Caki2 (cell line): ENCODE measurements at regions not wholly inside any gene's neighbourhood (a gene's known extent, or its start where the extent isn't known, plus 50 kb on each side); places are given as distances from the start of the nearest gene placed in this dataset.

Source experiments
- DNase-seq: peaks from one replicate; pipeline ENCODE4 v3.0.0-alpha.2; 2015; ENCODE audit warnings: low read depth
- in situ Hi-C: cut with HindIII; loops from 2 replicates; pipeline ENCODE4 v1.10.0; 2016; ENCODE audit warnings: low sequenced_read_pairs, low pct_unique_long_range_greater_than_20kb, mixed read lengths

- in situ Hi-C loops, result no loop called here
- peak; percentile 95 for DNase-seq
These were observed 169.1 kb upstream of the CDYL start for GRCh38 chr6:4606821-4607704.

- DNase-seq, result no peak
- in situ Hi-C loops, result no loop called here
These were observed 170.2 kb upstream of the CDYL start for GRCh38 chr6:4606016-4606415.

DNA sequence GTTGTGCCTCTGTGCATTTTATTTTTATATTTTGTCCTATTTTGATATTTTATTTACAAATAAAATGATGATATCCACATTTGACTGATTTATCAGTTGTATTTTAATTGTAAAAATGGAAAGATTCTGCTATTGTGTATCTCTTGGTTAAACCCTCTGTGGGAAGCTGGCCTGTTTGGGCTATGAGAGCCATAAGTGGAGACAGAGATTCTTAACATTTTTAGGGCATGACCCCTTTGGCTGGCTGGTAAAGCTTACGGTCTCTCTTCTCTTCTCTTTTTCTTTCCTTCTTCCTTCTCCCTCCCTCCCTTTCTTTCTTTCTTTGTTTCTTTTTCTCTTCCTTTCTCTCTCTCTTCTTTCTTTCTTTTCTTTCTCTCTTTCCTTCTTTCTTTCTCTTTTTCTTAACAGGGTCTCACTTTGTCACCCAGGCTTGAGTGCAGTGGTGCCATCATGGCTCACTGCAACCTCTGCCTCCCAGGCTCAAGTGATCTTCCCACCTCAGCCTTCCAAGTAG, 172.3 kb upstream of the CDYL start:
- in situ Hi-C loops, result no loop called here
- DNase-seq, result no peak

- in situ Hi-C loops, result no loop called here
These were observed 172.9 kb upstream of the CDYL start for GRCh38 chr6:4603291-4603690.

GRCh38 chr6:4599924-4600323, 176.3 kb upstream of the CDYL start:
- in situ Hi-C loops, result no loop called here
- peak; percentile 49 for DNase-seq

More at GRCh38 chr6:4603291-4603690, 172.9 kb upstream of the CDYL start:
- DNase-seq, result no peak

DNA sequence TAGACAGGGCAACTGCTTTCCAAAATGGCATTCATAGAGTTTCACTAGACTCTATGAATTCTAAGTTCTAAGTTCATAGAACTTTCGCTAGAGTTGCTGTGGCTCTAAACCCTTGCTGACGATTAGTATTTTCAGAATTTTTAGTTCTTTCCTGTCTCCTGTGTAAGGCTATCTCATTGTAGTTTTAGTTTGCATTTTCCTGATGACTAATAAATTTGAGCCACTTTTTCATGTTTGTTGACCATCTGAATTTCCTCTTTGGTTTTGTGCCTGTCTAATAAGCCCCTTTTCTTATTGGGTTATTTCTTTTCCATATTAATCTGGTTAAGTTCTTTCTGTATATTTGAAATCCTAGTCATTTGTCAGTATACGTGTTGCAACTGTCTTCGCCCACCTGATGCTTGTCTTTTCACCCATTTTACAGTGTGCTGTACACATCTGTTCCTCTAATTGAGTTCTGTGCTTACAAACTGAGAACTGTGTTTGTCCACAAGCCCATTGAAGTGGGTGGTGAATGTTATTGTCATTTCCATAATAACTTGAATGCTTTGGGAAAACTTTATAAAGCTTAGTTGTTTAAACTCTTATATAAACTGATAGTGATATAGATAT, 177.7 kb upstream of the CDYL start:
- DNase-seq, result no peak
- in situ Hi-C loops, result no loop called here

DNA sequence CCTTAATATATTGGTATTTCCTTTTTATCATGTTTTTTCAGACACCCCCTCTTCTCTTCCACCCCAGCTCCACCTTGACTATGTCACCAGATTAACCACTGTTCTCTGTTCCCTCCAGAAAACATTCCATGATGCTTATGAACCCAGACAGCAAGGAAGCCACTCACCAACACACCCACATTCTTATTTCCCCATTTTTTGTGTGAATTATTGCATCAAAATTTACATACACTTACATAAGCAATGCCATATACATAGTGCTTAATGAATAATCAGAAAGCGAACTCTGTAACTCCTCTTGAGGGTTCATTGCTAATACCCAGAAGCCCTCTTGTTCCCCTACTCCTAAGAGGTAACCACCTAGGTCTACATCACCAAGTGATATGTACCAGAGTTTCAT, 182.3 kb upstream of the CDYL start:
- in situ Hi-C loops, result no loop called here
- DNase-seq, result no peak

DNA sequence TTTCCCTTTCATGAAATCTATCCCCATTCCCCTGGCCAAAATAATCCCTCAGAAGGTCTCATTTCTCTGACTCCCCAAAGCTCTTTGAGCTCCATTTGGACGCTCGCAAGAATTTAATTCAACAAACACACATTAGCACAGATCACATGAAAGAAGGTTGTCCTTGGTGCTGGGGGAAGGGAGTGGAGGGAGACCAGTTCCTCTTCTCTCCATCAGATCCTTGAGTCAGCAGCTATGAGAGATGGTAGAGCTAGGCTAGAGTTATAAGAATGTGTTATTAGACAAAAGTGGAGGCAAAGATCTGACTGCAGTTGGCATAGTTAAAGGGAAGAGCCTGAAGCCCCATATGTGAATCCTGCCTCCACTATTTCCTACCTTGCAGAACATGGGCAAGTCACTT, 184.2 kb upstream of the CDYL start:
- no peak for DNase-seq
- in situ Hi-C loops, result no loop called here

GRCh38 chr6:4591218-4591617, 185.0 kb upstream of the CDYL start:
- no peak for DNase-seq
- in situ Hi-C loops, result no loop called here

GRCh38 chr6:4589295-4589694, 186.9 kb upstream of the CDYL start:
- no peak for DNase-seq
- in situ Hi-C loops, result no loop called here

DNA sequence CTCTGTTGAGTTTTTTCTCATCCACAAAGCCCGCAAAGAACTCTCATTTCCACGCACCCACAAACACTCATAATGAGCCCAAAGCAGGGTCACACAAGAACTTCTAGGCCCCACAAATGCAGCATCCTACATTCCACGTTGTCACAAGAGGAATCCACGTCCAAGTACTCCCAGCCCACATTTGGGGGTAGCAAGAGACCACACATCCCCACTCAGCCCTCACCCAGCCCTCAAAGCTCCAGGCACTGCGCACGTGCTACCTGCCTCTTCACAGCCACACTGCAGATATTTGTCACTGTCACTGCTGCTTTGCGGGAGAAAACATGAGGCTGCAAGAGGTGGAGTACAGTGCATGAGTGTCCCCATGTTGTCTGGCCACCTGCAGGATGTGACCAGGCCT, 187.6 kb upstream of the CDYL start:
- in situ Hi-C loops, result no loop called here
- DNase-seq, result no peak

DNA sequence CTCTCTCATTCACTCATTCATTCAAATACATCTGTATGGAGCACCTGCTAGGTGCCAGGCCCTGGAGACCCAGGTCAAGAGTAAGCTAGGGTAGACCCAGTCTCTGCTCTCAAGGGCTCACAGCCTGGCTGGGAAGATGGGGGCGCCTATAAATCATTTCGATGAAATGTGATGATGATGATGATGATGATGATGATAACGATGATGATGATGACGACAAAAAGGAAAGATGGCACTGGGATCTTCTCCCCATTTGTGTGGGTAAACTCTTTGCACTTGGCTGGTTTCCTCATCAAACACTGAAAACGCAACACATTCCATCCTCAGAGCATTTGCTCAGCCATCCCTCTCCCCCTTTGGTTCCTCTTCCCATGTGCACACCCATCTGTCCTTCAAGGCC, 188.0 kb upstream of the CDYL start:
- in situ Hi-C loops, result no loop called here
- DNase-seq, result no peak

DNA sequence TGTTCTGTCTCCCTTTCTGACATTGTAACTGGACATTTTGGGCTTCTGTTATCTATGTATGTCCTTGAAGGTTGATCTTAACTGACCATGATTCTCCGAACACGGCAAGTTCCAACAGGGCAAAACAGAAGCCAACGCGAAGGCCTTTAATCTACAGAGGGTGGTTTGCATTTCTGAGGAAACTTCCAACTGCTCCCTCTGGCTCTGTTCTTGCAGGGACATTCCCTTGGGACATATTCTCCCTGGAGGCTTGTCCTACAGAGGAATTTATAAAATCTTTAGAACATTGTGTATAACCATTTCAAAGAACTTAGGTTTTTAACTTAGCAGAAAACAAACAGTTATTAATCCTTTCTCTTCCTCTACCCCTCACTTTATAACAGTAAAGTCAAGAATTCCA, 189.0 kb upstream of the CDYL start:
- in situ Hi-C loops, result no loop called here
- no peak for DNase-seq

- in situ Hi-C loops, result no loop called here
- no peak for DNase-seq
These were observed 189.7 kb upstream of the CDYL start for GRCh38 chr6:4586469-4586859.

GRCh38 chr6:4585682-4586468, 190.3 kb upstream of the CDYL start:
- DNase-seq, result no peak
- in situ Hi-C loops, result no loop called here

DNA sequence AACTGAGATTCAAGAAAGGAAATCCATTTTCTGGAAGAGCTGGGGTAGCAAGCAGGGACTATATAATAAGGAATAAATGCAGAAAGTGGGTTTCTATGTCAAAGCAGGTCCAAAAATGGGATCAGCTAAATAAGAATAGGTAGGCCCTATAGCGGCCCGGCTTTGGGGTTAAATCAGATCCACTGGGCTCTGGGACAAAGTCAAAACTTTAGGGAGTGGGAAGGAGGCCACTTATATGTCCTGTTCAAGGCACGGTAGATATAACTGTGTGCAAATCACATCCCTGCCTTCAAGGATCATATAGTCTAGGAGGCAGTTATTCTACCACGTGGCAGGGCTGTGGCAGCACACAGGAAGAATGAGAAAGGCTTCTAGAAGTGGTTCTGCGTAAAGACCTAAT, 191.4 kb upstream of the CDYL start:
- in situ Hi-C loops, result no loop called here
- DNase-seq, result no peak

GRCh38 chr6:4582506-4583417, 193.4 kb upstream of the CDYL start:
- in situ Hi-C loops, result no loop called here
- no peak for DNase-seq
